Breast epithelium (tissue), 4 donors: ENCODE measurements at regions not wholly inside any gene's neighbourhood (a gene's known extent, or its start where the extent isn't known, plus 50 kb on each side); places are given as distances from the start of the nearest gene placed in this dataset.

Experiments used
- DNase-seq, 2 donors: peaks; one replicate each; pipeline ENCODE4 v3.0.0-alpha.2; 2019; ENCODE audit warnings: low spot score in 2 of 2
- H3K27ac ChIP-seq, 2 donors: fragments of 200-600 bp; sonication (generic) in 1 of 2; one replicate each; pipeline ENCODE4 v1.5.1; 2016 to 2019; ENCODE audit warnings: mild to moderate bottlenecking in 1 of 2
- H3K27me3 ChIP-seq, 2 donors: fragments of 200-600 bp; sonication (generic) in 1 of 2; one replicate each; pipeline versions ENCODE4 v1.5.1 to v1.6.0; 2017 to 2019; ENCODE audit warnings: control low read depth in 1 of 2, mild to moderate bottlenecking in 1 of 2
- H3K36me3 ChIP-seq: fragments of 200-600 bp; one replicate; pipeline ENCODE4 v1.5.1; 2019
- H3K4me1 ChIP-seq, 2 donors: fragments of 200-600 bp; sonication (generic); one replicate each; pipeline ENCODE4 v1.5.1; 2016 to 2019; ENCODE audit warnings: control low read depth in 1 of 2
- H3K4me3 ChIP-seq, 3 donors: fragments of 200-600 bp; sonication (generic); 1 replicate in 2 of 3; 2 replicates in 1 of 3; pipeline ENCODE4 v1.5.1; 2016 to 2019; ENCODE audit warnings: mild to moderate bottlenecking in 3 of 3, moderate library complexity in 2 of 3
- H3K9me3 ChIP-seq, 2 donors: fragments of 200-600 bp; sonication (generic) in 1 of 2; one replicate each; pipeline ENCODE4 v1.5.1; 2016 to 2019; ENCODE audit warnings: control low read depth in 1 of 2
- POLR2A ChIP-seq: fragments of 450-650 bp; IDR thresholded peaks from one replicate; pipeline ENCODE4 v1.6.1; 2016; ENCODE audit warnings: antibody characterized with exemption, mild to moderate bottlenecking, moderate library complexity
- POLR2AphosphoS5 ChIP-seq, 3 donors: sonication (generic); formaldehyde crosslinking; IDR thresholded peaks; one replicate each; pipeline ENCODE4 v1.6.1; 2017; ENCODE audit warnings: antibody characterized with exemption in 3 of 3
- intact Hi-C: fragments of 100-400 bp; cut with DNase I; formaldehyde crosslinking; loops from one replicate; pipeline ENCODE4 v1.15.1; 2023; ENCODE audit warnings: low total_unique reads
- TF ChIP-seq, protein P1 (sequence below), 3 donors: fragments of 450-650 bp; IDR thresholded peaks; one replicate each; pipeline ENCODE4 v1.5.1; 2016 to 2017; ENCODE audit warnings: antibody characterized with exemption in 3 of 3, mild to moderate bottlenecking in 3 of 3, moderate library complexity in 3 of 3

DNA sequence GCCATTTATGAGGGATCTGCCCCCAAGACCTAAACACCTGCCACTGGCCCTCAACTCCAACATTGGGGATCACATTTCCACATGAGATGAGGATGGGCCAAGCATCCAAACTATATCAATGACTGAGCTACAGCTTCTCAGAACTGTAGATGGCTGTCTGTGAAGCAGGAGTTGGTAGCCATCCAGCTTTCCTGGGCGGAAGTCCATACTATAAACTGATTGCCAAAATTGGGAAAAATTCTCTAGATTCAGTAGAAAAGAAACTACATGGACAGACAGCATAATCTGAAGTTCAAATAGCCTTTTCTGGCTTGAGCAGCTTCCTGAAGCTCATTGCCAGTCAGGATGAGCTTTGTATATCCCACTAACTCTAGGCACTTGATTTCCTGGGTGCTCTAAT is 214.7 kb upstream of the ZBTB20 start:
- Histone ChIP-seq H3K36me3 (no peaks in the 10 kb centered on the region), H3K4me1 (no peaks in the 10 kb centered on the region), H3K4me3 (no peak overlapping the region), H3K27ac (no peak overlapping the region), H3K27me3 (no peaks in the 10 kb centered on the region), H3K9me3 (peaks cover 0 to 5% of the 10 kb centered on the region in 2 donors)
- TF ChIP-seq, protein P1, sequence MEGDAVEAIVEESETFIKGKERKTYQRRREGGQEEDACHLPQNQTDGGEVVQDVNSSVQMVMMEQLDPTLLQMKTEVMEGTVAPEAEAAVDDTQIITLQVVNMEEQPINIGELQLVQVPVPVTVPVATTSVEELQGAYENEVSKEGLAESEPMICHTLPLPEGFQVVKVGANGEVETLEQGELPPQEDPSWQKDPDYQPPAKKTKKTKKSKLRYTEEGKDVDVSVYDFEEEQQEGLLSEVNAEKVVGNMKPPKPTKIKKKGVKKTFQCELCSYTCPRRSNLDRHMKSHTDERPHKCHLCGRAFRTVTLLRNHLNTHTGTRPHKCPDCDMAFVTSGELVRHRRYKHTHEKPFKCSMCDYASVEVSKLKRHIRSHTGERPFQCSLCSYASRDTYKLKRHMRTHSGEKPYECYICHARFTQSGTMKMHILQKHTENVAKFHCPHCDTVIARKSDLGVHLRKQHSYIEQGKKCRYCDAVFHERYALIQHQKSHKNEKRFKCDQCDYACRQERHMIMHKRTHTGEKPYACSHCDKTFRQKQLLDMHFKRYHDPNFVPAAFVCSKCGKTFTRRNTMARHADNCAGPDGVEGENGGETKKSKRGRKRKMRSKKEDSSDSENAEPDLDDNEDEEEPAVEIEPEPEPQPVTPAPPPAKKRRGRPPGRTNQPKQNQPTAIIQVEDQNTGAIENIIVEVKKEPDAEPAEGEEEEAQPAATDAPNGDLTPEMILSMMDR (IDR thresholded peaks at IDR 0.05) = no peak
- TF ChIP-seq POLR2A = no peak
- no peak for TF ChIP-seq POLR2AphosphoS5 (IDR thresholded peaks at IDR 0.05)
- no peak for DNase-seq
- intact Hi-C loops = no loop called here

DNA sequence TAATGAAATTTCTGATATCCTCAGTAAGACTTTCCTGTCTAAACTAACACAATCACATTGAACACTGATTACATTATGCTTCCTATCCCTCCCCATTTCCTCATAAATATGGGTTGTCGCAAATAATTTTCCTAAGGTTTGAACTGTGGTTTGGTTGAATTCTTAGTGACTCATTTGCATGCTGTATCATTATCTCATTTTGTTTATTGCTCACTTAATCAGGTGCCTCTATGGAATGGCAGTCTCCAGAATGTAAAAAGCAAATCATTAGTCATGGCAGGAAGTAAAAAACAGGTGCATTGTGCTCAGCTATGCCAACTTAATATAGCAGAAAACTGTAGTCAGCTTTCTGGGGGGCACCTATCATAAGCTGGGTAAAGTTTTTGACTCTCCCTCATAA is 216.0 kb upstream of the ZBTB20 start:
- H3K9me3 ChIP-seq = peaks cover 0 to 5% of the 10 kb centered on the region in 2 donors
- no peak for DNase-seq
- intact Hi-C loops = no loop called here
- no peak overlapping the region for H3K27ac ChIP-seq
- no peaks in the 10 kb centered on the region for H3K4me1 ChIP-seq
- H3K36me3 ChIP-seq = no peaks in the 10 kb centered on the region
- no peak overlapping the region for H3K4me3 ChIP-seq
- H3K27me3 ChIP-seq = no peaks in the 10 kb centered on the region
- TF ChIP-seq POLR2AphosphoS5 (IDR thresholded peaks at IDR 0.05) (no peak), POLR2A (no peak)
- TF ChIP-seq, protein P1 (IDR thresholded peaks at IDR 0.05) = no peak

DNA sequence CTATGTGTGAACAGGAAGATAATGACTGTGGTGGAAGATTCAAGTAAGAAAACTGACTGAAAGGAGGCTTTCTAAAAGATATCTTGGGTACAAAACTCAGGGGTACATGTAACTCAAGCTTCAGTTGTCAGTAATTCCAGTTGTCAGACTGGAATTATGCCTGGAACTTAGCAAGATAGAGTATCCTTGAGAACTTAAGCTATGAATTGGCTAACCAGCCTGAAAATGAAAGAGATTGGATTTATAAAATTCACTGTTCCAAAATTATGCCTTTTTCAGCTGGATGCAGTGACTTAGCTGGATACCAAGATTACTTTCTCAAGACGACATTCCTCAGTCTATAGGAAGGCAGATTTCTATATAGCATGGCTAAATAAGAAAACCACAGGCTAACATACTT is 221.9 kb upstream of the ZBTB20 start:
- H3K4me3 ChIP-seq = no peak overlapping the region
- no peaks in the 10 kb centered on the region for H3K4me1 ChIP-seq
- DNase-seq = no peak
- peaks cover 0 to 5% of the 10 kb centered on the region in 2 donors for H3K9me3 ChIP-seq
- intact Hi-C loops = no loop called here
- H3K27me3 ChIP-seq = no peaks in the 10 kb centered on the region
- H3K36me3 ChIP-seq = no peaks in the 10 kb centered on the region
- TF ChIP-seq POLR2A (no peak), POLR2AphosphoS5 (IDR thresholded peaks at IDR 0.05) (no peak)
- no peak overlapping the region for H3K27ac ChIP-seq

DNA sequence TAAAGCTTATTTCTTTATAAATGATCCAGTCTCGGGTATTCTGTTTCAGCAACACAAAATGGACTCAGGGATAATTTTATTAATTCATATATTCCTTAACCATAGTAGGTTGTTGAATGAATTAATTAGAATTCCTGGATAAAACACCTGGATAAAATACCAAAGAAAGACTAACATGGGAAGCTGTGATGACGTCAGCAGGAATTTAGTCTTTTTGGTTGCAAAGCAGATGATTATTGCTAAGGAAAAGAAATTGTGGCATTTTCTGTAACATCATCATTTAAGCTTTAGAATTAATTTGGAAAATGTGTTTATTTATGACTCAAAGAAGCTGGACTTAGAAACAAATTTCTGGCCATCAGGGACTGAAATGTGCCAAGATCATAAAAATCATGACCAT is 228.3 kb upstream of the ZBTB20 start:
- intact Hi-C loops = no loop called here
- no peaks in the 10 kb centered on the region for H3K9me3 ChIP-seq
- no peak overlapping the region for H3K27ac ChIP-seq
- H3K4me3 ChIP-seq = no peak overlapping the region
- no peak for DNase-seq
- TF ChIP-seq POLR2AphosphoS5 (IDR thresholded peaks at IDR 0.05) (no peak), POLR2A (no peak)
- TF ChIP-seq, protein P1 (IDR thresholded peaks at IDR 0.05) = no peak
- no peaks in the 10 kb centered on the region for H3K36me3 ChIP-seq
- H3K4me1 ChIP-seq = no peaks in the 10 kb centered on the region
- no peaks in the 10 kb centered on the region for H3K27me3 ChIP-seq

DNA sequence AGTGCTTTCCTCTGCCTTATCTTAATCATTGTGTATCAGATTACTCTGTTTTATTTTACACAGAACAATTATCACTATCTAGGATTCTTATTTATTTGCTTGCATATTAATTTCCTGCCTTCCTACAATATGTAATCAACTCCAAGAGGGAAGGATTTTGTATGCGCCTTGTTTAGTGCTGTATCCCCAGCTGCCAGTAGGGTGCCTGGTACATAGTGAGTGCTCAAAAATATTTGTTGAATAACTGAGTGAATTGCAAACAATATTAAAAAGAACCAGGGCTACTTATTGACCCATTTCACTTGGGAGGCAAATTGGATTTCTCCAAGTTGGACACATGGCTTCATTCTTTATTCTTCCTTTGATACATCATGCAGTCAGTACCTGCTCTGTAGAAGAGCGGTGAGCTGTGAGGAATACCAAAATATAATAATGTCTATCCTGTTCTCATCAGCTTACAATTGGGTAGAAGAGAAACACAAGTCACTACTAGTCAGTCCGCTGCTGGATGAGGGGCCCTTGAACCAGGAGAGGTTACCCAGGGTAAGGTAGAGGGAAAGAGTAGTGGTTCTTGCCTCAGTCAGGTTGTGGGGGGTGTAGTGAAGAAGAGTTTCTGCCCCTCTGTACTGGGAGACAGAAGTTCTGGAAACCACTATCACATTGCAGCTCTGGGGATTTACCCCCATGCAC is 233.9 kb upstream of the ZBTB20 start:
- H3K27me3 ChIP-seq = no peaks in the 10 kb centered on the region
- H3K36me3 ChIP-seq = no peaks in the 10 kb centered on the region
- DNase-seq = no peak
- H3K27ac ChIP-seq = no peak overlapping the region
- no peaks in the 10 kb centered on the region for H3K9me3 ChIP-seq
- no peak overlapping the region for H3K4me3 ChIP-seq
- TF ChIP-seq, protein P1 (IDR thresholded peaks at IDR 0.05) = no peak
- no peak for TF ChIP-seq POLR2AphosphoS5 (IDR thresholded peaks at IDR 0.05)
- intact Hi-C loops = no loop called here
- no peaks in the 10 kb centered on the region for H3K4me1 ChIP-seq

DNA sequence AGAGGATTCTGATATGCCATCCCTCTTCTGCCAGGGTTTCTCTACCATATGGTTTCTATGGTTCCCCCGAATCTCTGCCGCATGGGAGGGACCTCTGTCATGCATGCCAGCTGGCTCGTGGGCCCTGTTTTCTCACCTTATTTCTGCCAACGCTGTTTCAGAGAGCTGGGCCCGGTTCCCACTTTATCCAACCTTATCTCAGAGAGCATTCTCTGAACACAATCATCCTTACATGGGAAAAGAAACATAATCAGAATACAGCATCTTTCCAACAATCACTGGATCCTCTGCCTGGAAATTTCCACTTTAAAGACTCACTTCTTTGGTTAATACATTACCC is 234.5 kb upstream of the ZBTB20 start:
- Histone ChIP-seq H3K9me3 (no peaks in the 10 kb centered on the region), H3K36me3 (no peaks in the 10 kb centered on the region), H3K4me3 (no peak overlapping the region), H3K27me3 (no peaks in the 10 kb centered on the region), H3K4me1 (no peaks in the 10 kb centered on the region), H3K27ac (no peak overlapping the region)
- no peak for DNase-seq
- intact Hi-C loops = no loop called here
- no peak for TF ChIP-seq POLR2AphosphoS5 (IDR thresholded peaks at IDR 0.05)
- TF ChIP-seq, protein P1 (IDR thresholded peaks at IDR 0.05) = no peak
- no peak for TF ChIP-seq POLR2A
